22Rv1 (cell line): ENCODE measurements at regions not wholly inside any gene's neighbourhood (a gene's known extent, or its start where the extent isn't known, plus 50 kb on each side); places are given as distances from the start of the nearest gene placed in this dataset.
"Not testable (repeated sequence)": the region's sequence is repeated elsewhere in the genome, so short reads cannot be mapped to it uniquely, and the experiment has no call there.

ENCODE experiments used
- CTCF ChIP-seq: fragments of 450-650 bp; IDR thresholded peaks from 2 replicates; pipeline ENCODE4 v1.5.1; 2017; ENCODE audit warnings: mild to moderate bottlenecking
- ZFX ChIP-seq: fragments of 450-650 bp; IDR thresholded peaks from 2 replicates; pipeline ENCODE4 v1.6.1; 2017; ENCODE audit warnings: antibody characterized with exemption, borderline replicate concordance

DNA sequence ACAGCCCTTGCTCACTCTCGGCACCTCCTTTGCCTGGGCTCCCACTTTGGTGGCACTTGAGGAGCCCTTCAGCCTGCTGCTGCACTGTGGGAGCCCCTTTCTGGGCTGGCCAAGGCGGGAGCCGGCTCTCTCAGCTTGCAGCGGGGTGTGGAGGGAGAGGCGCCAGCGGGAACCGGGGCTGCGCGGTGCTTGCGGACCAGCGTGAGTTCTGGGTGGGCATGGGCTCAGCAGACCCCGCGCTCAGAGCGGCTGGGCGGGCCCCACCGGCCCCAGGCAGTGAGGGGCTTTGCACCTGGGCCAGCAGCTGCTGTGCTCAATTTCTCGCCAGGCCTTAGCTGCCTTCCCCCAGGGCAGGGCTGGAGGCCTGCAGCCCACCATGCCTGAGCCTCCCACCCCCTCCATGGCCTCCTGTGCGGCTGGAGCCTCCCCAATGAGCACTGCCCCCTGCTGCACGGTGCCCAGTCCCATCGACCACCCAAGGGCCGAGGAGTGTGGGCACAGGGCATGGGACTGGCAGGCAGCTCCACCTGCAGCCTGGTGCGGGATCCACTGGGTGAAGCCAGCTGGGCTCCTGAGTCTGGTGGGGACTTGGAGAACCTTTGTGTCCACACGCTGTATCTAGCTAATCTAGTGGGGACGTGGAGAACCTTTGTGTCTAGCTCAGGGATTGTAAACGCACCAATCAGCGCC lies 586.7 kb upstream of the BCHE start:
- not testable (repeated sequence) for TF ChIP-seq CTCF, ZFX
